HEK293 (cell line): ENCODE measurements at regions not wholly inside any gene's neighbourhood (a gene's known extent, or its start where the extent isn't known, plus 50 kb on each side); places are given as distances from the start of the nearest gene placed in this dataset.

Experiments
- CTCF ChIA-PET: fragments of 350-600 bp; formaldehyde crosslinking; extraction: SDS; loops from one replicate; lab custom pipeline; 2021; ENCODE audit warnings: antibody characterized with exemption; lab: Yijun Ruan, JAX
- POLR2A ChIA-PET: fragments of 300-600 bp; formaldehyde crosslinking; extraction: SDS; loops from one replicate; lab custom pipeline; 2020; ENCODE audit warnings: antibody characterized with exemption, inconsistent platforms; lab: Yijun Ruan, JAX
- H3K27ac ChIP-seq: fragments of 200-500 bp; sonication (Bioruptor generic); 2 replicates; pipeline ENCODE4 v1.5.1; 2014; ENCODE audit warnings: low read depth, low read length, control low read depth, inconsistent platforms; ENCODE audit errors: extremely low read depth
- H3K36me3 ChIP-seq, 2 experiments: fragments of 200-500 bp in 1 of 2; sonication (Bioruptor generic) in 1 of 2; 1 replicate in 1 of 2; 2 replicates in 1 of 2; pipeline ENCODE4 v1.5.1; 2014 to 2017; ENCODE audit warnings: inconsistent platforms in 2 of 2, low read length in 2 of 2; ENCODE audit not compliant: control insufficient read depth in 2 of 2, insufficient read depth in 1 of 2
- H3K4me1 ChIP-seq: fragments of 200-500 bp; sonication (Bioruptor generic); 2 replicates; pipeline ENCODE4 v1.5.1; 2014; ENCODE audit warnings: mild to moderate bottlenecking, low read length, inconsistent platforms; ENCODE audit not compliant: control insufficient read depth, insufficient read depth
- H3K4me3 ChIP-seq: 2 replicates; pipeline ENCODE4 v1.5.1; 2011; ENCODE audit warnings: low read depth, mild to moderate bottlenecking, control low read depth, low read length, moderate library complexity
- H3K9me3 ChIP-seq: fragments of 200-500 bp; sonication (Bioruptor generic); 2 replicates; pipeline ENCODE4 v1.5.1; 2014; ENCODE audit warnings: low read depth, low read length, inconsistent platforms; ENCODE audit not compliant: control insufficient read depth, insufficient read depth
- KLF9 ChIP-seq: fragments of 450-650 bp; formaldehyde crosslinking; IDR thresholded peaks from 2 replicates; pipeline ENCODE4 v1.5.1; 2016; ENCODE audit warnings: missing biosample characterization, missing genetic modification characterization, low read depth
- OSR2 ChIP-seq: fragments of 450-650 bp; formaldehyde crosslinking; IDR thresholded peaks from 2 replicates; pipeline ENCODE4 v1.5.1; 2016; ENCODE audit warnings: missing biosample characterization, missing genetic modification characterization
- PRDM4 ChIP-seq: fragments of 450-650 bp; formaldehyde crosslinking; IDR thresholded peaks from 2 replicates; pipeline ENCODE4 v1.5.1; 2017; ENCODE audit warnings: missing biosample characterization, missing genetic modification characterization
- REST ChIP-seq: fragments of 450-650 bp; formaldehyde crosslinking; IDR thresholded peaks from 2 replicates; pipeline ENCODE4 v1.5.1; 2016; ENCODE audit warnings: missing biosample characterization, missing genetic modification characterization
- SP2 ChIP-seq: fragments of 450-650 bp; formaldehyde crosslinking; IDR thresholded peaks from 2 replicates; pipeline ENCODE4 v1.5.1; 2016; ENCODE audit warnings: missing biosample characterization, missing genetic modification characterization
- ZBTB49 ChIP-seq: fragments of 450-650 bp; formaldehyde crosslinking; IDR thresholded peaks from 2 replicates; pipeline ENCODE4 v1.5.1; 2016; ENCODE audit warnings: missing biosample characterization, missing genetic modification characterization, low read depth
- ZBTB7A ChIP-seq: fragments of 450-650 bp; formaldehyde crosslinking; IDR thresholded peaks from 2 replicates; pipeline ENCODE4 v1.5.1; 2016; ENCODE audit warnings: low read depth, missing biosample characterization, missing genetic modification characterization
- ZNF121 ChIP-seq: fragments of 450-650 bp; formaldehyde crosslinking; IDR thresholded peaks from 2 replicates; pipeline ENCODE4 v1.5.1; 2016; ENCODE audit warnings: missing biosample characterization, missing genetic modification characterization
- ZNF132 ChIP-seq: fragments of 450-650 bp; formaldehyde crosslinking; IDR thresholded peaks from 2 replicates; pipeline ENCODE4 v1.5.1; 2017; ENCODE audit warnings: missing biosample characterization, missing genetic modification characterization, borderline replicate concordance
- ZNF138 ChIP-seq: fragments of 450-650 bp; formaldehyde crosslinking; IDR thresholded peaks from 2 replicates; pipeline ENCODE4 v1.5.1; 2016; ENCODE audit warnings: missing biosample characterization, missing genetic modification characterization, borderline replicate concordance
- ZNF174 ChIP-seq: fragments of 450-650 bp; formaldehyde crosslinking; IDR thresholded peaks from 2 replicates; pipeline ENCODE4 v1.5.0; 2017; ENCODE audit warnings: missing biosample characterization, mild to moderate bottlenecking, missing genetic modification characterization
- ZNF175 ChIP-seq: fragments of 450-650 bp; formaldehyde crosslinking; IDR thresholded peaks from 2 replicates; pipeline ENCODE4 v1.5.1; 2016; ENCODE audit warnings: missing biosample characterization, missing genetic modification characterization
- ZNF362 ChIP-seq: fragments of 450-650 bp; formaldehyde crosslinking; IDR thresholded peaks from 2 replicates; pipeline ENCODE4 v1.5.1; 2016; ENCODE audit warnings: missing biosample characterization, missing genetic modification characterization
- ZNF366 ChIP-seq: fragments of 450-650 bp; formaldehyde crosslinking; conservative IDR thresholded peaks from 2 replicates; pipeline ENCODE4 v1.5.1; 2016; ENCODE audit warnings: missing biosample characterization, missing genetic modification characterization
- ZNF549 ChIP-seq: fragments of 450-650 bp; IDR thresholded peaks from 2 replicates; pipeline ENCODE4 v1.5.1; 2018; ENCODE audit warnings: missing biosample characterization, missing genetic modification characterization, mild to moderate bottlenecking, inconsistent platforms, moderate library complexity
- ZNF629 ChIP-seq: fragments of 450-650 bp; formaldehyde crosslinking; IDR thresholded peaks from 2 replicates; pipeline ENCODE4 v1.5.1; 2017; ENCODE audit warnings: missing biosample characterization, missing genetic modification characterization
- ZNF768 ChIP-seq: fragments of 450-650 bp; formaldehyde crosslinking; IDR thresholded peaks from 2 replicates; pipeline ENCODE4 v1.5.1; 2018; ENCODE audit warnings: missing biosample characterization, mild to moderate bottlenecking, missing genetic modification characterization
- ZNF843 ChIP-seq: fragments of 450-650 bp; formaldehyde crosslinking; IDR thresholded peaks from 2 replicates; pipeline ENCODE4 v1.5.1; 2016; ENCODE audit warnings: missing biosample characterization, missing genetic modification characterization

GRCh38 chr12:124425667-124426066 is 130.8 kb downstream of the RFLNA start:
- H3K36me3 ChIP-seq = peaks cover 0 to 61% of the 10 kb centered on the region in 2 experiments; a peak in 2 of 3 replicates
- TF ChIP-seq ZNF549 (tag by site-specific recombination) (no peak), PRDM4 (tag by site-specific recombination) (peak; percentile 27; the same call in 1 of the 2 replicates), ZNF768 (tag by site-specific recombination) (0 out of 2 replicates have a peak, but pooled peaks have one; percentile 86), ZNF843 (tag by site-specific recombination) (no peak)
- CTCF ChIA-PET = interaction anchor here (0.6 kb wide), 1 partner anchor 27 kb away, joined by 3 read pairs; no protein-coding TSS in a partner anchor

GRCh38 chr12:124424516-124424905 is 129.6 kb downstream of the RFLNA start:
- TF ChIP-seq ZNF121 (tag by site-specific recombination) (no peak), ZNF629 (no peak), REST (tag by site-specific recombination) (no peak), ZNF132 (tag by site-specific recombination) (no peak), KLF9 (tag by site-specific recombination) (no peak), ZBTB7A (tag by site-specific recombination) (no peak), ZBTB49 (tag by site-specific recombination) (no peak), ZNF138 (tag by site-specific recombination) (no peak), ZNF175 (no peak), ZNF362 (no peak), ZNF174 (no peak), ZNF366 (tag by site-specific recombination) (no peak), SP2 (tag by site-specific recombination) (no peak), OSR2 (tag by site-specific recombination) (no peak)
- ChIA-PET CTCF (no interaction called here), POLR2A (no interaction called here)
- no peak overlapping the region for H3K4me3 ChIP-seq
- no peaks in the 10 kb centered on the region for H3K9me3 ChIP-seq
- peaks cover 0 to 61% of the 10 kb centered on the region in 2 experiments; a peak in 2 of 3 replicates for H3K36me3 ChIP-seq
- peaks cover 15% of the 10 kb centered on the region for H3K4me1 ChIP-seq
- H3K27ac ChIP-seq = no peak overlapping the region

More at GRCh38 chr12:124425667-124426066, 130.8 kb downstream of the RFLNA start:
- H3K9me3 ChIP-seq = no peaks in the 10 kb centered on the region
- POLR2A ChIA-PET = interaction anchor here (0.6 kb wide), 1 partner anchor 394 kb away, joined by 3 read pairs; no protein-coding TSS in a partner anchor
- H3K4me3 ChIP-seq = no peak overlapping the region
- peaks cover 15% of the 10 kb centered on the region for H3K4me1 ChIP-seq
- no peak overlapping the region for H3K27ac ChIP-seq
